HL-60 (cell line): ENCODE measurements at regions not wholly inside any gene's neighbourhood (a gene's known extent, or its start where the extent isn't known, plus 50 kb on each side); places are given as distances from the start of the nearest gene placed in this dataset.

Experiments used
- CTCF ChIP-seq: IDR thresholded peaks from one replicate; pipeline ENCODE4 v1.5.1; 2011; ENCODE audit warnings: low read length, control low read depth, inconsistent platforms; ENCODE audit not compliant: insufficient read depth
- POLR2AphosphoS5 ChIP-seq: IDR thresholded peaks from 2 replicates; pipeline ENCODE4 v1.6.1; 2012; ENCODE audit warnings: low read depth
- SPI1 ChIP-seq: IDR thresholded peaks from 2 replicates; pipeline ENCODE4 v1.6.1; 2012; ENCODE audit warnings: low read depth, mild to moderate bottlenecking, borderline replicate concordance
- TF ChIP-seq, protein P1 (sequence below): IDR thresholded peaks from 2 replicates; pipeline ENCODE4 v1.6.1; 2012; ENCODE audit warnings: low read depth; ENCODE audit not compliant: insufficient replicate concordance

GRCh38 chr11:109799604-109800003 is 293.6 kb upstream of the ZC3H12C start:
- TF ChIP-seq CTCF (no peak), SPI1 (no peak), POLR2AphosphoS5 (no peak)
- TF ChIP-seq, protein P1, sequence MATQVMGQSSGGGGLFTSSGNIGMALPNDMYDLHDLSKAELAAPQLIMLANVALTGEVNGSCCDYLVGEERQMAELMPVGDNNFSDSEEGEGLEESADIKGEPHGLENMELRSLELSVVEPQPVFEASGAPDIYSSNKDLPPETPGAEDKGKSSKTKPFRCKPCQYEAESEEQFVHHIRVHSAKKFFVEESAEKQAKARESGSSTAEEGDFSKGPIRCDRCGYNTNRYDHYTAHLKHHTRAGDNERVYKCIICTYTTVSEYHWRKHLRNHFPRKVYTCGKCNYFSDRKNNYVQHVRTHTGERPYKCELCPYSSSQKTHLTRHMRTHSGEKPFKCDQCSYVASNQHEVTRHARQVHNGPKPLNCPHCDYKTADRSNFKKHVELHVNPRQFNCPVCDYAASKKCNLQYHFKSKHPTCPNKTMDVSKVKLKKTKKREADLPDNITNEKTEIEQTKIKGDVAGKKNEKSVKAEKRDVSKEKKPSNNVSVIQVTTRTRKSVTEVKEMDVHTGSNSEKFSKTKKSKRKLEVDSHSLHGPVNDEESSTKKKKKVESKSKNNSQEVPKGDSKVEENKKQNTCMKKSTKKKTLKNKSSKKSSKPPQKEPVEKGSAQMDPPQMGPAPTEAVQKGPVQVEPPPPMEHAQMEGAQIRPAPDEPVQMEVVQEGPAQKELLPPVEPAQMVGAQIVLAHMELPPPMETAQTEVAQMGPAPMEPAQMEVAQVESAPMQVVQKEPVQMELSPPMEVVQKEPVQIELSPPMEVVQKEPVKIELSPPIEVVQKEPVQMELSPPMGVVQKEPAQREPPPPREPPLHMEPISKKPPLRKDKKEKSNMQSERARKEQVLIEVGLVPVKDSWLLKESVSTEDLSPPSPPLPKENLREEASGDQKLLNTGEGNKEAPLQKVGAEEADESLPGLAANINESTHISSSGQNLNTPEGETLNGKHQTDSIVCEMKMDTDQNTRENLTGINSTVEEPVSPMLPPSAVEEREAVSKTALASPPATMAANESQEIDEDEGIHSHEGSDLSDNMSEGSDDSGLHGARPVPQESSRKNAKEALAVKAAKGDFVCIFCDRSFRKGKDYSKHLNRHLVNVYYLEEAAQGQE: no peak
